ENCODE measurements at regions not wholly inside any gene's neighbourhood (a gene's known extent, or its start where the extent isn't known, plus 50 kb on each side); places are given as distances from the start of the nearest gene placed in this dataset.

DNA sequence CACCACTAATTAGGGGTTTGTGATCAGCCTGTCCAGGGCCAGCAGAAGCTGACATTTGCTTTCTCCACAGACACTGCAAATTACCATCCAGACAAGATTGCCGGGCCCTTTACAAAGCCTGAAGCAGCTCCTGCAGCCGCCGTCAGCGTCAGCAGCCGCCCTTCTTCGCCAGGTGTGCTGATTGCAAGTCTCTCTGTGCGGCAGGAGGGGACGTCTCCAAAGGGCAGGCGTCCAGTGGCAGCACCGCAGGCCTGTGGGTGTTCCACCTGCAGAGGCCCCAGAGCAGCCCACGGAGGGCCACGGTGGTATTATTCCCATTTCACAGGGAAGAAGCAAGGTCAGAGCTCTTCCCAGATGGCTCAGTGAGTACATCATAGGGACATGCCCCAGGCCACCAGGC lies 108.0 kb upstream of the PPP1R26 start:
- TF ChIP-seq, protein P1, sequence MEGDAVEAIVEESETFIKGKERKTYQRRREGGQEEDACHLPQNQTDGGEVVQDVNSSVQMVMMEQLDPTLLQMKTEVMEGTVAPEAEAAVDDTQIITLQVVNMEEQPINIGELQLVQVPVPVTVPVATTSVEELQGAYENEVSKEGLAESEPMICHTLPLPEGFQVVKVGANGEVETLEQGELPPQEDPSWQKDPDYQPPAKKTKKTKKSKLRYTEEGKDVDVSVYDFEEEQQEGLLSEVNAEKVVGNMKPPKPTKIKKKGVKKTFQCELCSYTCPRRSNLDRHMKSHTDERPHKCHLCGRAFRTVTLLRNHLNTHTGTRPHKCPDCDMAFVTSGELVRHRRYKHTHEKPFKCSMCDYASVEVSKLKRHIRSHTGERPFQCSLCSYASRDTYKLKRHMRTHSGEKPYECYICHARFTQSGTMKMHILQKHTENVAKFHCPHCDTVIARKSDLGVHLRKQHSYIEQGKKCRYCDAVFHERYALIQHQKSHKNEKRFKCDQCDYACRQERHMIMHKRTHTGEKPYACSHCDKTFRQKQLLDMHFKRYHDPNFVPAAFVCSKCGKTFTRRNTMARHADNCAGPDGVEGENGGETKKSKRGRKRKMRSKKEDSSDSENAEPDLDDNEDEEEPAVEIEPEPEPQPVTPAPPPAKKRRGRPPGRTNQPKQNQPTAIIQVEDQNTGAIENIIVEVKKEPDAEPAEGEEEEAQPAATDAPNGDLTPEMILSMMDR (IDR thresholded peaks at IDR 0.05), result no peak
- no peak for TF ChIP-seq POLR2A (IDR thresholded peaks at IDR 0.05)

Data from right lobe of liver (tissue), 4 donors.